Ishikawa (cell line): ENCODE measurements at regions not wholly inside any gene's neighbourhood (a gene's known extent, or its start where the extent isn't known, plus 50 kb on each side); places are given as distances from the start of the nearest gene placed in this dataset.

Experiments used
- CEBPB ChIP-seq: IDR thresholded peaks from 2 replicates; pipeline ENCODE4 v1.6.1; 2012
- CREB1 ChIP-seq: IDR thresholded peaks from 2 replicates; pipeline ENCODE4 v1.6.1; 2012; ENCODE audit warnings: low read depth
- EGR1 ChIP-seq: IDR thresholded peaks from 2 replicates; pipeline ENCODE4 v1.6.1; 2012
- EP300 ChIP-seq: IDR thresholded peaks from 2 replicates; pipeline ENCODE4 v1.6.1; 2012; ENCODE audit warnings: borderline replicate concordance
- FOXM1 ChIP-seq: IDR thresholded peaks from 2 replicates; pipeline ENCODE4 v1.6.1; 2012; ENCODE audit warnings: low read depth, borderline replicate concordance
- MAX ChIP-seq: IDR thresholded peaks from 2 replicates; pipeline ENCODE4 v1.6.1; 2012
- NFIC ChIP-seq: IDR thresholded peaks from 2 replicates; pipeline ENCODE4 v1.6.1; 2012
- RAD21 ChIP-seq: IDR thresholded peaks from 2 replicates; pipeline ENCODE4 v1.6.1; 2012; ENCODE audit warnings: low read depth
- REST ChIP-seq: IDR thresholded peaks from 2 replicates; pipeline ENCODE4 v1.6.1; 2012; ENCODE audit warnings: low read depth, mild to moderate bottlenecking
- TAF1 ChIP-seq: IDR thresholded peaks from 2 replicates; pipeline ENCODE4 v1.6.1; 2012; ENCODE audit warnings: low read depth, mild to moderate bottlenecking
- TCF12 ChIP-seq: IDR thresholded peaks from 2 replicates; pipeline ENCODE4 v1.6.1; 2012; ENCODE audit warnings: low read depth
- TEAD4 ChIP-seq: IDR thresholded peaks from 2 replicates; pipeline ENCODE4 v1.6.1; 2012
- YY1 ChIP-seq: IDR thresholded peaks from 2 replicates; pipeline ENCODE4 v1.6.1; 2012; ENCODE audit warnings: low read depth
- ZBTB7A ChIP-seq: IDR thresholded peaks from 2 replicates; pipeline ENCODE4 v1.6.1; 2012; ENCODE audit warnings: low read depth
- TF ChIP-seq, protein P1 (sequence below): IDR thresholded peaks from 2 replicates; pipeline ENCODE4 v1.6.1; 2012

GRCh38 chr3:65020281-65021160 is 332.7 kb upstream of the ADAMTS9 start:
- TF ChIP-seq RAD21 = no peak
- no peak for TF ChIP-seq TCF12
- no peak for TF ChIP-seq EP300
- no peak for TF ChIP-seq EGR1
- no peak for TF ChIP-seq CREB1
- no peak for TF ChIP-seq YY1
- TF ChIP-seq REST = no peak
- TF ChIP-seq FOXM1 = no peak
- TF ChIP-seq TEAD4 = no peak
- TF ChIP-seq TAF1 = no peak
- TF ChIP-seq, protein P1, sequence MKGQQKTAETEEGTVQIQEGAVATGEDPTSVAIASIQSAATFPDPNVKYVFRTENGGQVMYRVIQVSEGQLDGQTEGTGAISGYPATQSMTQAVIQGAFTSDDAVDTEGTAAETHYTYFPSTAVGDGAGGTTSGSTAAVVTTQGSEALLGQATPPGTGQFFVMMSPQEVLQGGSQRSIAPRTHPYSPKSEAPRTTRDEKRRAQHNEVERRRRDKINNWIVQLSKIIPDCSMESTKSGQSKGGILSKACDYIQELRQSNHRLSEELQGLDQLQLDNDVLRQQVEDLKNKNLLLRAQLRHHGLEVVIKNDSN = no peak
- no peak for TF ChIP-seq MAX
- no peak for TF ChIP-seq CEBPB
- no peak for TF ChIP-seq ZBTB7A
- no peak for TF ChIP-seq NFIC

DNA sequence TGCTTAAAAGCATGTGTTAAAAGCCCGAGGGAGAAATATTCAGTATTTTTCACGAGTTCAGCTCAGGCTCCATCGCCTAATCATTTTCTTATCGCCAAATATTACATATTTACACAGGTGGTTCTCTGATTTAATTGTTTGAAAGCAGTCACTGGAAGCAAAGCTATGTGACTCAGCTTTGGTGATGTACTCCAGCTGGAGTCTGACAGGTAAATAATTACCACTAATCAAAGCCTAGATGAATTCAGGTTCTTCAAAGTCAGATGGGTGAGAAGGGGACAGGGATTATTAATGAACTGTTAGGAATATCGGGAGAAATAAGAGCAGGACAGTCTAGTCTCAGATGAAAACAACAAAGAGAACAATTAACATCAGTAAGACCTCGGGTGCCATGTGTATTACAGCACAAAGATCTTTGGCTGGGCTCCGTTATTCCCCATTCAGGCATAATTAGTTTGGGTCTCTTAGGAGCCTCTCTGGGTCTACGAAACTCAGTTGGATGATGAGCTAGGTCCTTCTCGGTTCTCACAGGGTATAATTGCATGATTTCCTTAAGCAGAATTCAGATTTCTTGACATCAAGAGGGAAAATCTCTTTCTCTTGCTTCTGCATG is 331.7 kb upstream of the ADAMTS9 start:
- TF ChIP-seq FOXM1 (no peak), CEBPB (no peak), YY1 (no peak), ZBTB7A (no peak), EP300 (no peak), TCF12 (no peak)

DNA sequence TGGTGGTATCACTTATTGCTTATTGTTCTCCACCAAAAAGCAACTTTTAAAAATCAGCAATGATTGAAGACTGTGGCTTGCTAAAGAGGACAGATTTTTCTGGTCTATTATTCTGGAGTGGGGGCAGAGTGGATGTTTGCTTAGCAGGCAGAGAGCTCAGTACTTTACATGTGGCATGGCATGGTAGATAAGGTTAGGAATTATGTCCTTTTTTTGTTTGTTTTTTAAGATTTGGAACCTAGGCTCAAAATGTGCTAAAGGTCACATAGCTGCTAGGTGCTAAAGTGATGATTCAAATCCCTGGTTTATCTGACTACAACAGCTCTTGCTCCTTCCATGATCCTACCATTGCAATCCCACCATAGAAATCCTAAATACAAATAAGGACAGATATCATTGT is 331.0 kb upstream of the ADAMTS9 start:
- TF ChIP-seq YY1 (no peak), EGR1 (no peak), REST (no peak), CEBPB (no peak), FOXM1 (no peak), RAD21 (no peak), TEAD4 (no peak), CREB1 (no peak), NFIC (no peak), EP300 (no peak), MAX (no peak), ZBTB7A (no peak)
- TF ChIP-seq, protein P1 = no peak

GRCh38 chr3:65017359-65017758 is 329.6 kb upstream of the ADAMTS9 start:
- TF ChIP-seq REST (no peak), EP300 (no peak), CREB1 (no peak), YY1 (no peak), RAD21 (no peak), NFIC (no peak), TEAD4 (no peak), MAX (no peak), FOXM1 (no peak), CEBPB (no peak)
- TF ChIP-seq, protein P1 = no peak
